DND-41 (cell line): ENCODE measurements at regions not wholly inside any gene's neighbourhood (a gene's known extent, or its start where the extent isn't known, plus 50 kb on each side); places are given as distances from the start of the nearest gene placed in this dataset.

ENCODE experiments used
- CTCF ChIP-seq: IDR thresholded peaks from 2 replicates; pipeline ENCODE4 v1.5.1; 2012; ENCODE audit warnings: borderline replicate concordance, low read length, moderate library complexity, mild to moderate bottlenecking; ENCODE audit not compliant: poor library complexity, severe bottlenecking; ENCODE audit errors: extremely low read depth
- EZH2 ChIP-seq: IDR thresholded peaks from 3 replicates; pipeline ENCODE4 v1.6.1; 2012; ENCODE audit warnings: borderline replicate concordance, low read depth, mild to moderate bottlenecking, moderate library complexity, low read length, inconsistent platforms; ENCODE audit not compliant: severe bottlenecking

- TF ChIP-seq CTCF (no peak), EZH2 (no peak)
Measured at GRCh38 chr17:53949473-53950090, 126.9 kb downstream of the KIF2B start.
